Stimulated activated CD4-positive, alpha-beta T cell treated with anti-CD3 and anti-CD28 coated beads, Interleukin-12 subunit alpha, Interleukin-12 subunit beta, amount 100 ng/mL, for 4 hours (primary cell): ENCODE measurements at regions not wholly inside any gene's neighbourhood (a gene's known extent, or its start where the extent isn't known, plus 50 kb on each side); places are given as distances from the start of the nearest gene placed in this dataset.

Experiments
- DNase-seq: peaks from one replicate; pipeline ENCODE4 v3.0.0-alpha.2; 2020

GRCh38 chr4:65834707-65835106 is 164.4 kb upstream of the EPHA5 start:
- DNase-seq: no peak

GRCh38 chr4:65831828-65832227 is 161.5 kb upstream of the EPHA5 start:
- DNase-seq: no peak

- DNase-seq: no peak
These were observed 154.9 kb upstream of the EPHA5 start for GRCh38 chr4:65825116-65825753.

- no peak for DNase-seq
These were observed 148.9 kb upstream of the EPHA5 start for GRCh38 chr4:65819192-65819591.

- DNase-seq: no peak
These were observed 135.6 kb upstream of the EPHA5 start for GRCh38 chr4:65805936-65806335.

GRCh38 chr4:65799513-65799912 is 129.2 kb upstream of the EPHA5 start:
- DNase-seq: no peak

GRCh38 chr4:65798498-65799127 is 128.3 kb upstream of the EPHA5 start:
- DNase-seq: no peak

- no peak for DNase-seq
These were observed 121.6 kb upstream of the EPHA5 start for GRCh38 chr4:65791812-65792308.

GRCh38 chr4:65791111-65791811 is 121.0 kb upstream of the EPHA5 start:
- DNase-seq: no peak

- DNase-seq: no peak
These were observed 119.5 kb upstream of the EPHA5 start for GRCh38 chr4:65789805-65790204.

GRCh38 chr4:65789341-65789740 is 119.1 kb upstream of the EPHA5 start:
- DNase-seq: no peak

GRCh38 chr4:65777270-65777669 is 107.0 kb upstream of the EPHA5 start:
- DNase-seq: no peak

GRCh38 chr4:65773636-65774035 is 103.3 kb upstream of the EPHA5 start:
- no peak for DNase-seq

- DNase-seq: no peak
These were observed 77.1 kb upstream of the EPHA5 start for GRCh38 chr4:65747386-65747785.

GRCh38 chr4:65738134-65738533 is 67.8 kb upstream of the EPHA5 start:
- DNase-seq: no peak

- no peak for DNase-seq
These were observed 67.4 kb upstream of the EPHA5 start for GRCh38 chr4:65737672-65738071.

GRCh38 chr4:65724973-65725372 is 54.7 kb upstream of the EPHA5 start:
- no peak for DNase-seq
